ENCODE measurements at regions not wholly inside any gene's neighbourhood (a gene's known extent, or its start where the extent isn't known, plus 50 kb on each side); places are given as distances from the start of the nearest gene placed in this dataset.

DNA sequence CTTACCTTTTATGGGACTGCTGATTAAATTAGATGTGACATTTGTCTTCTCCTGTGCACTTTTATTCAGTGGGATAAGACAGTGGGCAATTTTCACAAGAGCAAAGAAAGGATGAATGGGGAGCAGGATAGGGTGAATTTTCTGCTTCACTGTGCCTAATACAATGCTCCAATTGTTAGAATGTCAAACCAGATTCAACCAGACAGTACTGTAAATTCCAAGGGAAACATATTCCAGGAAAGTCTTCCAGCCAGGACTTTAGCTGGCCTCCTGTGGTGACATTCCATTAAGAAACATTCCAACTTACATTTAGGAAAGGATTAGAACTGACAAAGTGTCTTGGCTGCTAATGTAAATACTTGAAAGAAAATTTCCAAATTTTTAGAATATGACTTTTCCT, 100.1 kb upstream of the PROK2 start:
- DNase-seq: no peak

DNA sequence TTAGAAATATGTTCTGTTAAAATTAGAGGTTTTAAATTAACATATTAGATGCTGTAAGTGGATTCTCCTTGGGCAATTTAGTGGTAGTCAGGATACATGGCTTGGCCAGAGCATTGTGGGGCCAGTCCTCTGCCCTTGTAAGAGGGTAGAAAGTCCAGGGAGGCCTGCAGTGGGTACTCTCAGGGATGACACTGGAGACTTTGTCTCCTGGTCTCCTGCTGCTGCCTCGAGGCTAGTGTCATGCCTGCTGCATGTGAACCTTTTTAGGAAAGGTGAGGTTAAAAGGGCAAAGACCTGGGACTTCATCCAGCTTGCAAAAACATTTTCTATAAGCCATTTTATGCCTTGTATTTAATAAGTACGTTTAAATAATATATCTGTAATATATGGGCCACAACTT, 96.8 kb upstream of the PROK2 start:
- no peak for DNase-seq

DNA sequence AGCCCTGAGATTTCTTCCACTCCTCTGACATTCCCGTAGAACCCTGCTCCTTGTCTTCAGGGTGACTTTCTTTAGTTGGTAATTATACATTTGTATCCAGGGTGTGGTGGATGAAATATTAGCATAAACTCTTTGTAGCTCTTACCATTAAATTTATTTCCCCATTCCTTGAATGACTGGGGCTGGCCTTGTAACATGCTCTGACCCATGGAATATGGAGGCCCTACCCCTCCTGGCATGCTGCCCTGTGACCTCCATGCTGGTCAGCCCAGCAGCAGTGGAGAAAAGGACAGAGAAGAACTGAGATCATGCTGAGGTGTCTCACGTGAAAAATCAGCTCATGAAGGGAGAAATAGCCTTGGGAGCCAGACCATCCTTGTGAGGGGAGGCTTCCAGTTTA, 96.1 kb upstream of the PROK2 start:
- no peak for DNase-seq

DNA sequence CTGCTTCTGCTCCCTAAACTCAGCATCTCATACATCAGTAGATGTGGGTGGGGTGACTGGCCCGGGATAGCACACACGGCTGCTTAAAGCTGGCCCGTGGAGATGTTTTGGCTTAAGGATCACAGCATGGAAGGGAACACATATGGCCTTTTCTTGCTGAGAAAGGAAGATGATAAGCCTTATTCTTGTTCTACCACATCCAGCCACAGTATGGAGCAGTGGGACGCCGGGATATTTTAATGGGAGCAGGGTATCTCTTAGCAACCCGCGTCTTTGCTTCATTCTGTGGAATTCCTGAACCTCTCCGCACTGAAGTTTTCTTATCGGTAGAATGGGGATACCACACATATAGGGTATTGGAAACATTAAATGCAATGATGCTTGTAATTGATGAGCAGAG, 94.1 kb upstream of the PROK2 start:
- DNase-seq: no peak

DNA sequence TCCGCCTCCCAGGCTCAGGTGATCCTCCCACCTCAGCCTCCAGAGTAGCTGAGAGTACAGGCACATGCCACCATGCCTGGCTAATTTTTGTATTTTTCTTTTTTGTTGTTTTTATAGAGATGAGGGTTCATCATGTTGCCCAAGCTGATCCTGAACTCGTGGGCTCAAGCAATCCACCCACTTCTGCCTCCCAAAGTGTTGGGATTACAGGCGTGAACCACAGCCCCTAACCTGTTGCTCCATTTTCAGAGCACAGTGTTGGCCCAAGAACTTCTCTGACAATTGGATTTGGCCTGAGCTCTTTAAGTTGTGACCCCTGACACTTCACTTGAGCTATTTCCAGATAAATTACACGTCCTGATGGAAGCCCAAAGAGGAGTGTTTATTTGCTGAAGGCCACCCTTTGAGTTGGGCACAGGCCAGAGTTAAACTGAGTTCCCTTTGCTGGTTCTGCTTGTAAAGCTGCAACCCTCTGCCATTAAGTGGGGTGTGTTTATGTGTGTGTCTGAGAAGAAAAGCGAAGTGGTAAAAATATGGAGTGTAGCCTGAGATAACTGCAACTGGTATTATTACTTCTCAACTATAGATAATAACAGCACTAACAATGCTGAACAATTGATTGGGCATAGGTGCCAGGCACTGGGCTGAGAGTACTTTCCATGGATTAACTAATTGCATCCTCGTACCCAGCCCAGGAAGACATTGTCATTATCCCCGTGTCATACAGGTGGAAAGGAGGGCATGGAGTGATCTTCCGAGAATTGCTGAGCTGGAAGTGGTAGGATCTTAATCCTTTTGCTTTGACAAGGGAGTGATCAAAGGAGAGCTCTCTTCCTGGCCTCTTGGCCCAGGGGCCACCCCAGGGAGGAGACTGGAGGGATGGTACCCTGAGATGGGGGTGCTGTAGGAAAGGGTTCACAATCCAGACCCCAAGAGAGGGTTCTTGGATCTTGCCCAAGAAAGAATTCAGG, 91.5 kb upstream of the PROK2 start:
- no peak for DNase-seq

DNA sequence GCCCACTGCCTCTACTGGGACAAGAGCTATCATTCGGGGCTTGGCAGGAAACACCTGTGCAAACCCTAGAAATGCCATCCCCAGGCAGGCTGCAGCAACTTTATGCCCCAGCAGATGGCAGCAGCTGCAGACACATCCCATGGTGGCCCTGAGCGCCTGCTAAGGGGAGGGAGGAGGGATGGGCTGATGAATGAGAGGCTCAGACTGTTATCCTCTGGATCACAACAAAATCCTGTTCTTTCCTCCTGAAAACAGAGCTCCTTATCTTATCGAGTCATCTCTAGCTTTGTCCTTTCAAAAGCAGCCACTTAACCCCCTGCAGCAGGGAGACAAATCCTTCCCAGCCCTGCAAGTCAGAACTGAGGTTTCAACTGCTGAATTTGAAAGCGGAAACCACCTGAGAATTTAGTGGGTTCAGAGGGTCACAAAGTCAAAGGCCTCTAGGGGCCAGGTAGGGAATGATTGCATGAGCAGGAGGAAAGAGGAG, 90.6 kb upstream of the PROK2 start:
- DNase-seq: peak; percentile 81

DNA sequence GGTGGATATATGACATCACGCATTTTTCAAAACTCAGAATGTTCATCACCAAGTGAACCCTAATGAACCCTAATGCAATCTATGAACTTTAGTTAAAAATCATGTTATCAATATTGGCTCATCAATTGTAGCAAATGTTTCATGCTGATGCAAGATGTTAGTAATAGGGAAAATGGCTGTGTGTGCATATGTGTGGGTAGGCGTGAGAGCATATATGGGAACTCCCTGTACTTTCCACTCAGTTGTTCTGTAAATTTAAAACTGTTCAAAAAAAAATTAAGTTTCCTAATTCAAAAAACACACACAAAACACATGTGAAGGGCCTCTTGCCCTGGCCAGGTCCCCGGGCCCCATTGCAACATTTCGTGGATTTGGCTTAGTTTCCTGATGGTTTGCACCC, 89.7 kb upstream of the PROK2 start:
- peak; percentile 12 for DNase-seq

DNA sequence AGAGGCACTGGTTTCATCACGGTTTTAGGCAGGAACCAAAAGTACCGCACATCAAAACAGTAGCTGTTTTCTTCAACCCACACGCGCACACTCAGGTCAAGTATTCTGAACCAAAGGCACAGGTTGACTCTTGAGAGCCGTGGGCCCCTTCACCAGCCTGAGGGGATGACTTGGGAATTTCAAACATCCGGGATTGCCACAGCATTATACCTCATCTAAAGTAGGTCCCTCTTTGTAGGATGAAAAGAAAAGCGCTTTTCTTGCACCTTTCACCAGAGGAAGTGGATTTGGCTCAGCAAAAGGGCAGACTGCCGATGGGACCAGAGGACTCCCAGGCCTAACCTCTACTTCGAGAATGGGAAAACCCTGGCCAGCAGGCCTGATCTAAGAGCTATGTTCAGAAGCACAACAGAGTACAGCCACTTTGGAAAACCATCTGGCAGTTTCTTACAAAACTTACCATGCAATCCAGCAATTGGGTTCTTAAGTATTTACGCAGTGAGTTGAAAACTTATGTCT, 88.2 kb upstream of the PROK2 start:
- peak; percentile 9 for DNase-seq

DNA sequence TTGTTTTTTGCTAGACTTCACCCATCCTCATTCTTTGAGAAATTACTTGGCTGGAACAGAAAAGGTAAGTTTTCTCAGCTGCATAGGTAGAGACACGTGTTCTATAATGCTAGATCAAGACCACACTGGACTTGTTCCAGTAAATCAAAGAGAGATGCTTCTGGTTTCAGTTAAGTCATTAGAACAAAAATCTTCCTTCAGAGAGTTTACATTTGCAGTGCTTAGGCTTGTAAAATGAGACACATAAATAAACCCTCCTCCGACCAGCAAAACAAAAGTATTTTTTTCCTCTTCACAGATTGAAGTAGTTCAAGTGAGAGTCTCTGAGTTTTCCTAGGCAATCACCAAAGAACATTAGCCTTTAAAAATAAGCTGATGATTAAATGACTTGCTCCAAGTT, 87.3 kb upstream of the PROK2 start:
- no peak for DNase-seq

DNA sequence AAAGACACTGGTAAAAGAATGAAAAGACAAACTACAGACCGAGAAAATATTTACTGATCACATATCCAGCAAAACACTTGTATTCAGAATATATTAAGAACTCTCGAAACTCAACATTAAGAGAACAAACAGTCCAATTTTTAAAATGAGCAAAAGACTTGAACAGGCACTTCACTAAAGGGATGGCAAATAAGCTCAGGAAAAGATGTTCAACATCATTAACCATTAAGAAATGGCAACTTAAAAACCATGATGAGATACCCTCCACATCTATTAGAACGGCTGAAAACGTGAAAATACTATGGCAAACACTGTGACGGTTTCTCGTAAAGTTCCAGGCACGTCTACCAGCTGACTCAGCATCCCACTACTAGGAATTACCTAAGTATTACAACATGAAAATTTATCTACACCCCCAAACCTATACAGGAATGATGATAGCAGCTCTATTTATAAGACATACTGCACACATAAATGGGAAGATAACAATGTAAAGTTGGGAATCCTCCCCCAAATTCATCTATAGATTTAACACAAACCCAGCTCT, 86.1 kb upstream of the PROK2 start:
- no peak for DNase-seq

DNA sequence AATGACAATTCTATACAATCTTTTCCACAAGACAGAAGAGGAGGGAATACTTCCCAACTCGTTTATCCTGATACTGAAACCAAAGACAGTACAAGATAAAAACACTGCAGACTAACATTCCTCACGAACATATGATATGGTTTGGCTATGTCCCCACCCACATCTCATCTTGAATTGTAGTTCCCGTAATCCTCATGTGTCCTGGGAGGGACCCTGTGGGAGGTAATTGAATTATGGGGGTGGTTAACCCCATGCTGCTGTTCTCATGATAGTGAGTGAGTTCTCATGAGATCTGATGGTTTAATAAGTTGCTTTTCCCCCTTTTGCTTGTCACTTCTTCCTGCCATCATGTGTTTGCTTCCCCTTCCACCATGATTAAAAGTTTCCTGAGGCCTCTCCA, 83.9 kb upstream of the PROK2 start:
- DNase-seq: no peak

DNA sequence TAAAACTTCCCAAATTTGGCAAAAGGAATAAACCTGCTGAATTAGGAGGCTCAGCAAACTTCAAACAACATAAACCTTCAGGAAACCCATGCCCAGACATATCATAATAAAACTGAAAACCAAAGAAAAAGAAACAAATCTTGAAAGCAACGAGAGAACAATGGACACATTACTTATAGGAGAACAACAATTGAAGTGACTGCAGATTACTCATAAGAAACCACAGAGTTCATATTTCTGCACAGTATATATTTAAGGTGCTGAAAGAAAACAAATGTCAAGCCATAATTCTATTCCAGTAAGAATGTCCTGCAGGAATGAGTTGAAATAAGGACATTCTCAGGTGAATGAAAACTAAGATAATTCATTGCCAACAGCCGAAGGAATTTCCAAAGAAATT, 80.8 kb upstream of the PROK2 start:
- DNase-seq: no peak

DNA sequence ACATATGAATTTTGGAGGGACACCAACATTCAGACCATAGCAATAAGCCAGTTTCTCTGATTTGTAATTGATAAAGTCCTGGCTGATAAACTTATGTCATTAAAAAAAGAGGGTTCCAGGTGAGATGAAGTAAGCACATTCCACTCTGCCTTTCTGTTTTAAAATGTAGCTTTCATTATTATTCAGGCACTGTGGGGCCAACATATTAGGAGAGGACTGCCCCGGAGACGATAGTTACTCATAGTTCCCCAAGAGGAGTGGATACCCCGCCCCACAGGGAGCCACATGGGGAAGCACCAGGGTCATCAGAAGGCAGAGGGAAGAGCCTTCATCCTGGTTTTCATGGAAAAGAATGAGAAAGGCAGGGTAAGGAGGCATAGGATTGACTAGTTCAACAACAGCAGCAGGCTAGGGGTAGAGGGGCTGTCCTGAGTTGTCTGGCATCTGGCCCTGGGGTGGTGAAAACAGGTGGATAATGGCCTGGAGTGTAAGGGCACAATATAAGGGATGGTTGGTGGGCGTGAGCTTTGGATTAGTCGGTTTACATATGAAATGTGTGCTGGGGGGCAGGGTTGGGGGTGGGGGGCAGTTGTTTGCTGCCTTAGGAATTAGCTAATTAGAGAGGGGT, 78.7 kb upstream of the PROK2 start:
- no peak for DNase-seq

DNA sequence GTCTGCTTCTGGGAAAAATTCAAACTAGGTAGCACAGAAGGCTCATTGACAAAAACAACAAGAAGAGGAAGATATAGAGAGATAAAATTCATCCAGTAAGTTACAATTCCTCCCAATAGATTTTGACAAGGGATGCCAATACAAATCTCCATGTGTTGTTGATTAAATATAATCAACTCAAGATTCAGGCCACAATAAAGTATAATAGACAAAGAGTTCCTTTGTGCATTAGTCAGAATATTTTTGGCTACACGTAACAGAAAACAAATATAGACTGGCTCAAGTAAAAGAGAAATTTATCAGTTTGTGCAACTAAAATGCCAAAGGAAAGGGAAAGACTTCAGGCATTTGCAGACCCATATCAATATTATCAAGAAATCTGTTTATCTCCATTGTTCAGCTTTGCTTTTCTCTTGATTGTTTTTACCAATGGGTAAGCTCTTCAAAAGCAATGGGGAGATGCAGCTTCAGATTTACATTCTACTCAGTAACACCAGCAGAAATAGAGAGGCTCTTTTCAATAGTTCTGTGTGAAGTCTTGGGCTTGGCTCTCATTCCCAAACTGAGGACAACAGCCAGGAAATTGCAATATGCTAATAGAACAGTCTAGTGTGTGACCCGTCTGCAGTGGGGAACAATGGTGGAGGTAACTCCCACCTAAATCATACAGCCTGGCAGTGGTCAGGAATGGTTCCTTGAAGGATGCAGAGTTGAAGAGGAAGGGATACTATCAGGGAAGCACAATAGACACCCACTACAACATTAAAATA, 77.6 kb upstream of the PROK2 start:
- DNase-seq: no peak

DNA sequence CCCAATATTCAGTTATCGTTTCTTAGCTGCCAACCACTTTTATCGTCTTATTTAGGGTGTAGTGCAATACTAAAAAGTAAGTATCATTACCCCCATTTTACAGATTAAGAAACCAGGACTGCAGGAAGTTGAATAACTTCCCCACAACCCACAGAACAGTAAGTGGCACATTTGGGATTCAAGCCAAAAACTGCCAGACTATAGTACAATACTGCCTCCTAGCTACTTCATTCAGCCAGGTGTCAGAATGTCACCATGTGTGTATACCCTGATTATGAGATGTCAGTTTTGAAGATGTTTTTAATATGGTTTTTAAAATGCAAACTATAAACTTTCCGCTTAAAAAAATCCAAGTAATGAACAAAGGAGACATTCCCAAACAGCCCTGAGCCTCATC, 74.2 kb upstream of the PROK2 start:
- DNase-seq: peak; percentile 14

DNA sequence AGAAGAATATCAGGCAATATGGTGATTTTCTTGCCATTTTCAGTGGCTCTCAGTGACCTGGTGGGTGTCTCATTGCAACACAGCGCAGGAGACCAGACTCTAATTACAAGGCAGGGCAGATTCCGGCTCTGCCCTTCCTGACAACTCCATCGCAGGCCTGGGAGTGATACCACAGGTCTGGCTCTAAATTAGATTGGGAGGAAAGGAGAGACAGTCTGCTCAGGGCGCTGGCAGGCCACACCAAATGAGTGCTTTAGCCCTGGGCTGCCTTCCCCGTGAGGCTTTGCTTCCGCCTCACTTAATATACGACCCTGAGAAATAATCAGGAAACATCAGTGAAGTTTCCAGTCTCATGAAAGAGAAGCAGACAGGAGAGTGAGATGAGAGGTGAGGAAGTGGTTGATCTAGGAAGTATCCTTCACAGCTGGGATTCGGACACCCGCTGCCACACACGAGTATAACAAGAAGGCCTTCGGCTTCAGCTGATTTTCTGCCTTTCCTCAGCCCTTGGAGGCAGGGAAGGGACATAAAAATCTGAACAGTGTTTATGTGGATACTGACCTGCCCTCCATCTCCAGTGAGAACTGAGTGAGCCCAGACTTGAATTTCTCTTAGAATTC, 73.7 kb upstream of the PROK2 start:
- DNase-seq: no peak

DNA sequence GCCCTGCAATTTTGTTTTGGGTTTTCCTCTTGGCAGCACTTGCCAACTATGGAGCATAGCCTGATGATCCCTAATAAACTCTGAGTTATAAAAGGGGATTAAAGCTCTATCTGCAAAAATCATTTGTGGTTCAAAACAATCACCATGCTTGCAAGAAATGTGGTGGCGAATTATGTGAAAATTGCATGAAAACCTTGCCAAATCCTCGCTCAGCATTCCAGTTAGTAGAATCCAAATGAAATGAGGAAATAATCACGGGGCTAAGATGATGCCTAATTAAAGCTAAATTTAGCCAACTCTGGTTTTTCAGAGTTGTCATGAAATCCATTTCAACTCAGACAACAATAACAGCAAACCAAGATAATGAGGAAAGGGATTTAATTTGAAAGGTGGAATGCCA, 73.0 kb upstream of the PROK2 start:
- DNase-seq: no peak

DNA sequence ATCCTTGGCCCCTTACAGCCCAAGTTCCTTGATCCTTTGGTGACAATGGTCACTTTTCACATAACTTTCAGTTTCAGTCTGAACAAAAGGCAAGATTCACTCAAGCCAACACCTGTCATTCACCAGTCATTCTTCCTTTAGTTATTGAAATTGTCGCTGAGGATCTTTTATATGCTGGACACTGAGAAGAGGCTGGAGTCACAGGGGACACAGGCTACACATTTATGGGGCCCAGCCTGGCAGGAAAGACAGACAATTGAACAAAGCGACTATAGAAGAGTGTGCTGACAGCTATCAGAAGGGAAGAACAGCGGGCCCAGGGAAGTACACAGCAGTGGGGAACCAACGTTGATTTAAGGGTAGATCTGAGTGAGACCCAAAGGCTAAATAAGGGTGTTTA, 69.8 kb upstream of the PROK2 start:
- no peak for DNase-seq

DNA sequence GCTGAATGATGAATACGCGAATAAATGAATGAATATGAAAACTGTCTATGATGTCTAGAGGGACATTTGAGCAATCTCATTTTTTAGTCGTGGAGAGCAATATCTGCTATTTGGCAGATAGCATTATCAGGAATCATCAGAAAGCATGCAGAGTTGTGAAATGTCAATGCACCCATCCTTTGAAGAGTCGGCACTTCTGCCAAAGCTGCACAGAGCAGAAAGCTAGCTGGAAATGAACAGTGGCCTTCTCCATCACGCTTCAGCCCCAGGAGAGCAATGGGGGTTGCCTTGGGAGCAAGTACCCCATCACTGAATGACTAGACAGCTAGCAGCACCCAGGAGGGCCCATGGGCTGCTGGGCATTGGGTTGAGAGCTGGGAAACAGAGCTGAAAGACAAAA, 69.1 kb upstream of the PROK2 start:
- no peak for DNase-seq

DNA sequence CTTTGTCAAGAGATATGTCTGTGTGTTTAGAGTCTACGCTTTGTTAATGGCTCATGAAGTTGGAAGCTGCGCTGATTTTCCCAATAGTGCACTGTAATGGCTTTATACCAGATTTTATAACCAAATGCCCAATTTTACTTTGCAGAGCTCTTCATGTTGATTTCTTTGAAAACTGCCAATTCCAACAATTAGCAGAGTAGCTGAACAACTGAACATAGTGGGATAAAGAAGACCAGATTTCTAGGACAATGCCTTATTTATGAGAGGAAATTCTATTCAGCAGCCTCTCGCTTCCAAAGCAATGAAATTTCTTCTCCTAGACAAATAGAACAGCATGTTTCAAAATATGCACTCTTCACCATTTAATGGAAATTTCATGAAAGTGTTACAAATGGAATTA, 66.9 kb upstream of the PROK2 start:
- DNase-seq: no peak

DNA sequence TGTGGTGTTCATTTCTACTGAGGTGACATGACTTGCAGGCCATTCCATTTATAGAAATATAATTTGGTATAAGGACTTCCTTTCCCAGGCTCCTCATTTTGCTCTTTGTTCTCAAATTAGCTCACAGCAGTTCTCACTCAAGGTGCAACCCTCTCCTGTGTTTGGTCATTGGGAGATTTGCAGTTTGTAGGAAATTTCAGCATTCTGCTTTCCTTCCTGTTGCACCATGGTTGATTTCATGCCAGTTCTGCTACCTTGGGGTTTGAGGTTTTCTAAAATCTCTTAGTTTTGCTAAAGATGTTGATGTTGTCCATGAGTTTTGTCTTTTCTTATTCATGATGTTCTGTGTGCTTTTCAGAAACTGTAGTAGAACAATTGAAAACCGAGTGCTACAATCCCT, 65.7 kb upstream of the PROK2 start:
- no peak for DNase-seq

DNA sequence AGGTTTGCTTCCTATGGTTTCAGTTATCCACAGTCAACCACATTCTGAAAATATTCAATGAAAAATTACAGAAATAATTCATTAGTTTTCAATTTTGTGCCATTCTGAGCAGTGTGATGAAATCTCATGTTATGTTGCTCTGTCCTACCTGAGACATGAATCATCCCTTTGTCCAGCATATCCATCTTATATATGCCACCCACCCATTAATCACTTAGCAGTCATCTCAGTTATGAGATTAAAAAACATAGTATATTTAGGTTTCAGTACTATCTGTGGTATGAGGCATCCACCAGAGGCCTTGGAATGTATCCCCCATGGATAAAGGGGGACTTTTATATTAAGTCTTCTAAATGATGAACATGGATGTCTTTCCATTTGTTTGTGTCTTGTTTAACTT, 64.7 kb upstream of the PROK2 start:
- no peak for DNase-seq

DNA sequence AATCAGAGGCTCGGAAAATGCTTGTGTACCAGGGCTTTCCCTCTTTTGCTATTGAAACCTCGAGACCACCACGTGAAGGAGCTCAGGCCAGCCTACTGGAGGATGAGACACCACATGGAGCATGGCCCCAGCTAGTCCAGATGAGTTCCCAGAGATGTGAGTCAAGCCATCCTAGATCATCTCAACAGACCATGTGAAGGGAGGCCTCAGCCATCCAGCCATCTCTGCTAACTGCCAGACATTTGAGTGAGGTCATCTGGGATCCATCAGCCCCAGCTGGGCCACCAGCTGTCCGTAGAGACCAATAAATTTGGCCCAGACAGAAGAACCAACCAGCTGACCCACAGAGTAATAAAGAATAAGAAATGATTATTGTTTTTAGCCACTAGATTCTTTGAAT, 62.8 kb upstream of the PROK2 start:
- DNase-seq: no peak
